ENCODE measurements at regions not wholly inside any gene's neighbourhood (a gene's known extent, or its start where the extent isn't known, plus 50 kb on each side); places are given as distances from the start of the nearest gene placed in this dataset.
A peak's percentile ranks its signal among the peaks of the same experiment; 100 is the strongest.

DNA sequence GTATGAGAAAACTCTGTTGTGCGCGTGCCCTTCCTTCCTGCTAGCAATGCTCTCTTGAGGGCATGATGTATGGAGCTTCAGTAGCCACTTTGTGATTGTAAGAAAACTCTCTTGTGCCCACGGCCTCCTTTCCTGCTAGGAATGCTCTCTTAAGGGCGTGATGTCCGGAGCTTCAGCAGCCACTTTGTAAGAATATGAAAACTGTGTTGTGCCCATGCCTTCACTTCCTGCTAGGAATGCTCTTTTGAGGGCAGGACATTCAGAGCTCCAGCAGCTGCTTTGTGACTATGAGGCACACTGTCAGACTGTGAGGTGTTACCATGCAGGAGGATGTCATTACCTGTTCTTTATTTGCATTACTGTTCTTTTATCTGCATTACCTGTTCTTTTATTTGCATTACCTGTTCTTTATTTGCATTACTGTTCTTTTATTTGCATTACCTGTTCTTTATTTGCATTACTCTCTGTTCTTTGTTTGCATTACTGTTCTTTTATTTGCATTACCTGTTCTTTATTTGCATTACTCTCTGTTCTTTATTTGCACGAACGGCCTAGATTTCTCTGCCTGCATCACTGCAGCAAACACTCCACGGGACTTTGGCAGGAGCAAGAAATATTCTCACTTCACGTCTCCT, 166.7 kb downstream of the CRLF2 start:
- FAIRE-seq (no peak), DNase-seq (ENCODE audit: low read depth in 1 of 2, low spot score in 2 of 2) (no peak)
- 86% methylated on average over 9 of the region's 9 CpGs; no CpG with 5 or more reads in 1 of the 2 experiments for WGBS, 2 experiments (ENCODE audit: extremely low coverage in 1 of 2, insufficient coverage in 1 of 2, insufficient read length in 1 of 2, insufficient replicate concordance in 2 of 2, low coverage in 1 of 2, low lambda C conversion rate in 2 of 2, missing lambda C conversion rate in 1 of 2)
- H3K27me3 ChIP-seq (replicated peaks in 1 of 4; ENCODE audit: control insufficient read depth in 3 of 4, extremely low read depth in 1 of 4, insufficient read depth in 3 of 4, low read length in 3 of 4), result peaks cover 0 to 2% (median 0%) of the 10 kb centered on the region in 4 experiments; a peak in 1 of 7 replicates
- no peak overlapping the region; the same call in 1 of the 2 replicates for H2BK20ac ChIP-seq (ENCODE audit: low read length)
- H2BK120ac ChIP-seq (replicated peaks; ENCODE audit: low read depth, low read length), result no peak overlapping the region
- H3K18ac ChIP-seq (ENCODE audit: extremely low read depth, low read length), result no peak overlapping the region
- H4K5ac ChIP-seq (ENCODE audit: insufficient read length, low read depth, low read length), result no peak overlapping the region
- H3K9ac ChIP-seq (replicated peaks in 1 of 4; ENCODE audit: extremely low read depth in 1 of 4, low read depth in 3 of 4, low read length in 3 of 4), result no peak overlapping the region
- no peak overlapping the region for H3K56ac ChIP-seq (replicated peaks; ENCODE audit: insufficient read length, low read depth, low read length)
- H4K91ac ChIP-seq (replicated peaks; ENCODE audit: insufficient read length, low read length), result no peak overlapping the region
- no peak overlapping the region for H2AFZ ChIP-seq (ENCODE audit: low read length)
- 0 out of 8 replicates have a peak, but pooled peaks cover 0 to 2% (median 0%) of the 10 kb centered on the region in 4 experiments for H3K36me3 ChIP-seq (ENCODE audit: control insufficient read depth in 2 of 4, insufficient read depth in 4 of 4, low read length in 3 of 4)
- no peaks in the 10 kb centered on the region for H3K4me1 ChIP-seq (replicated peaks in 1 of 4; ENCODE audit: control insufficient read depth in 3 of 4, insufficient read depth in 4 of 4, low read length in 3 of 4)
- no peak overlapping the region for H2BK5ac ChIP-seq (ENCODE audit: low read depth, low read length)
- CTCF ChIA-PET (ENCODE audit: partially characterized antibody), result no interaction called here
- no peak for TF ChIP-seq NRF1 (IDR thresholded peaks at IDR 0.05; ENCODE audit: low read depth, low read length)
- no peak for TF ChIP-seq POLR2A (IDR thresholded peaks at IDR 0.05; ENCODE audit: control extremely low read depth in 1 of 2, low read depth in 2 of 2, low read length in 2 of 2)
- peak; percentile 55; the same call in 1 of the 2 replicates for TF ChIP-seq KDM1A (IDR thresholded peaks at IDR 0.05; ENCODE audit: borderline replicate concordance, low read length)
- TF ChIP-seq SIX5 (IDR thresholded peaks at IDR 0.05; ENCODE audit: low read depth, low read length), result no peak
- H4K8ac ChIP-seq (ENCODE audit: extremely low read depth, insufficient read depth, low read length), result no peak overlapping the region
- H4K20me1 ChIP-seq (replicated peaks in 1 of 2; ENCODE audit: control insufficient read depth in 1 of 2, insufficient read depth in 2 of 2, low read length in 2 of 2), result no peaks in the 10 kb centered on the region
- POLR2A ChIA-PET (ENCODE audit: partially characterized antibody), result no interaction called here
- H2AK5ac ChIP-seq (ENCODE audit: low read depth, low read length), result no peak overlapping the region
- H3K4ac ChIP-seq (replicated peaks; ENCODE audit: insufficient read length, low read depth, low read length), result no peak overlapping the region
- no peak overlapping the region for H3K4me2 ChIP-seq (ENCODE audit: insufficient read depth in 1 of 2, low read depth in 2 of 2, low read length in 2 of 2)
- H3K23me2 ChIP-seq (ENCODE audit: low read depth, low read length), result peaks cover 2% of the 10 kb centered on the region; the same call in 1 of the 2 replicates
- H3K23ac ChIP-seq (ENCODE audit: insufficient read length), result no peak overlapping the region
- H2BK12ac ChIP-seq (ENCODE audit: low read depth, low read length), result no peak overlapping the region
- H3K9me3 ChIP-seq (ENCODE audit: insufficient read depth in 2 of 2, low read depth in 1 of 2, low read length in 1 of 2), result peaks cover 12 to 13% of the 10 kb centered on the region in 2 experiments
- H2BK15ac ChIP-seq (ENCODE audit: low read length), result no peak overlapping the region
- H3K27ac ChIP-seq (ENCODE audit: low read depth, low read length), result no peak overlapping the region
- H3K4me3 ChIP-seq (ENCODE audit: extremely low read depth in 1 of 4, insufficient read depth in 2 of 4, low read depth in 3 of 4, low read length in 4 of 4), result no peak overlapping the region
- H3K14ac ChIP-seq (ENCODE audit: insufficient read length), result no peak overlapping the region
- no peaks in the 10 kb centered on the region for H3K79me2 ChIP-seq (ENCODE audit: control insufficient read depth in 1 of 2, insufficient read depth in 2 of 2, low read length in 2 of 2)
- no peaks in the 10 kb centered on the region for H3K79me1 ChIP-seq (ENCODE audit: low read depth, low read length)

Data from H1 (cell line).